ENCODE measurements at regions not wholly inside any gene's neighbourhood (a gene's known extent, or its start where the extent isn't known, plus 50 kb on each side); places are given as distances from the start of the nearest gene placed in this dataset.

- TF ChIP-seq GLIS3 (CRISPR knock-in tag; IDR thresholded peaks at IDR 0.05) (no peak), ZFP30 (CRISPR knock-in tag; IDR thresholded peaks at IDR 0.05) (no peak), SNAI2 (CRISPR knock-in tag; IDR thresholded peaks at IDR 0.05) (no peak)
These were observed 331.0 kb downstream of the CDH2 start (continued) for GRCh38 chr18:27845897-27846296.

GRCh38 chr18:27843783-27844777, 332.9 kb downstream of the CDH2 start:
- ATAC-seq: peak; percentile 67
- peak; percentile 58 for TF ChIP-seq ISL1 (CRISPR knock-in tag; IDR thresholded peaks at IDR 0.05)
- TF ChIP-seq PATZ1 (CRISPR knock-in tag; IDR thresholded peaks at IDR 0.05; ENCODE audit: borderline replicate concordance): peak; percentile 85; the same call in 1 of the 2 replicates
- no peak for TF ChIP-seq PPARA (CRISPR knock-in tag; IDR thresholded peaks at IDR 0.05; ENCODE audit: borderline replicate concordance)

GRCh38 chr18:27839141-27839540, 337.8 kb downstream of the CDH2 start:
- peak; percentile 94 for ATAC-seq
- TF ChIP-seq CSDC2 (CRISPR knock-in tag; IDR thresholded peaks at IDR 0.05) (no peak), ZFP3 (CRISPR knock-in tag; IDR thresholded peaks at IDR 0.05) (no peak), ZNF565 (CRISPR knock-in tag; conservative IDR thresholded peaks at IDR 0.05; ENCODE audit: low read depth) (no peak), BACH2 (CRISPR knock-in tag; IDR thresholded peaks at IDR 0.05; ENCODE audit: borderline replicate concordance) (no peak)

- no peak for TF ChIP-seq ZC3H10 (CRISPR knock-in tag; IDR thresholded peaks at IDR 0.05)
- TF ChIP-seq TOX (CRISPR knock-in tag; IDR thresholded peaks at IDR 0.05; ENCODE audit: borderline replicate concordance): no peak
- no peak for TF ChIP-seq SNAI2 (CRISPR knock-in tag; IDR thresholded peaks at IDR 0.05)
- TF ChIP-seq CSDC2 (CRISPR knock-in tag; IDR thresholded peaks at IDR 0.05): no peak
- no peak for TF ChIP-seq ISL1 (CRISPR knock-in tag; IDR thresholded peaks at IDR 0.05)
- TF ChIP-seq TCF4 (CRISPR knock-in tag; IDR thresholded peaks at IDR 0.05; ENCODE audit: borderline replicate concordance): no peak
- TF ChIP-seq CSRNP3 (CRISPR knock-in tag; IDR thresholded peaks at IDR 0.05): no peak
- no peak for TF ChIP-seq CREB5 (CRISPR knock-in tag; IDR thresholded peaks at IDR 0.05; ENCODE audit: low read depth)
- TF ChIP-seq ZFP30 (CRISPR knock-in tag; IDR thresholded peaks at IDR 0.05): no peak
- no peak for TF ChIP-seq RARB (CRISPR knock-in tag; IDR thresholded peaks at IDR 0.05)
- no peak for TF ChIP-seq OSR1 (CRISPR knock-in tag; IDR thresholded peaks at IDR 0.05)
- no peak for TF ChIP-seq PPARA (CRISPR knock-in tag; IDR thresholded peaks at IDR 0.05; ENCODE audit: borderline replicate concordance)
- TF ChIP-seq ZNF565 (CRISPR knock-in tag; conservative IDR thresholded peaks at IDR 0.05; ENCODE audit: low read depth): no peak
- TF ChIP-seq ARNTL (CRISPR knock-in tag; IDR thresholded peaks at IDR 0.05; ENCODE audit: borderline replicate concordance, low read depth): no peak
- TF ChIP-seq TSHZ2 (CRISPR knock-in tag; IDR thresholded peaks at IDR 0.05): no peak
- no peak for TF ChIP-seq ZNF8 (CRISPR knock-in tag; IDR thresholded peaks at IDR 0.05)
- TF ChIP-seq ZNF70 (CRISPR knock-in tag; IDR thresholded peaks at IDR 0.05): no peak
- ATAC-seq: no peak
These were observed 338.7 kb downstream of the CDH2 start for GRCh38 chr18:27838225-27838624.
